ENCODE measurements at regions not wholly inside any gene's neighbourhood (a gene's known extent, or its start where the extent isn't known, plus 50 kb on each side); places are given as distances from the start of the nearest gene placed in this dataset.
"Not testable (repeated sequence)": the region's sequence is repeated elsewhere in the genome, so short reads cannot be mapped to it uniquely, and the experiment has no call there.

GRCh38 chr11:116044520-116044919, 540.3 kb upstream of the CADM1 start:
- no peaks in the 10 kb centered on the region for H3K36me3 ChIP-seq
- TF ChIP-seq, protein P1, sequence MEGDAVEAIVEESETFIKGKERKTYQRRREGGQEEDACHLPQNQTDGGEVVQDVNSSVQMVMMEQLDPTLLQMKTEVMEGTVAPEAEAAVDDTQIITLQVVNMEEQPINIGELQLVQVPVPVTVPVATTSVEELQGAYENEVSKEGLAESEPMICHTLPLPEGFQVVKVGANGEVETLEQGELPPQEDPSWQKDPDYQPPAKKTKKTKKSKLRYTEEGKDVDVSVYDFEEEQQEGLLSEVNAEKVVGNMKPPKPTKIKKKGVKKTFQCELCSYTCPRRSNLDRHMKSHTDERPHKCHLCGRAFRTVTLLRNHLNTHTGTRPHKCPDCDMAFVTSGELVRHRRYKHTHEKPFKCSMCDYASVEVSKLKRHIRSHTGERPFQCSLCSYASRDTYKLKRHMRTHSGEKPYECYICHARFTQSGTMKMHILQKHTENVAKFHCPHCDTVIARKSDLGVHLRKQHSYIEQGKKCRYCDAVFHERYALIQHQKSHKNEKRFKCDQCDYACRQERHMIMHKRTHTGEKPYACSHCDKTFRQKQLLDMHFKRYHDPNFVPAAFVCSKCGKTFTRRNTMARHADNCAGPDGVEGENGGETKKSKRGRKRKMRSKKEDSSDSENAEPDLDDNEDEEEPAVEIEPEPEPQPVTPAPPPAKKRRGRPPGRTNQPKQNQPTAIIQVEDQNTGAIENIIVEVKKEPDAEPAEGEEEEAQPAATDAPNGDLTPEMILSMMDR (IDR thresholded peaks at IDR 0.05): no peak
- TF ChIP-seq POLR2A (IDR thresholded peaks at IDR 0.05) (no peak), POLR2AphosphoS5 (IDR thresholded peaks at IDR 0.05) (no peak)
- H3K27me3 ChIP-seq (replicated peaks; ENCODE audit: insufficient read depth): no peaks in the 10 kb centered on the region
- no peak overlapping the region for H3K27ac ChIP-seq
- intact Hi-C loops (cut with DNase I): no loop called here
- H3K4me1 ChIP-seq (replicated peaks): no peaks in the 10 kb centered on the region
- no peak overlapping the region for H3K4me3 ChIP-seq
- 64% methylated on average over 4 of the region's 4 CpGs for WGBS
- H3K9me3 ChIP-seq: no peaks in the 10 kb centered on the region
- DNase-seq (ENCODE audit: low spot score): no peak

DNA sequence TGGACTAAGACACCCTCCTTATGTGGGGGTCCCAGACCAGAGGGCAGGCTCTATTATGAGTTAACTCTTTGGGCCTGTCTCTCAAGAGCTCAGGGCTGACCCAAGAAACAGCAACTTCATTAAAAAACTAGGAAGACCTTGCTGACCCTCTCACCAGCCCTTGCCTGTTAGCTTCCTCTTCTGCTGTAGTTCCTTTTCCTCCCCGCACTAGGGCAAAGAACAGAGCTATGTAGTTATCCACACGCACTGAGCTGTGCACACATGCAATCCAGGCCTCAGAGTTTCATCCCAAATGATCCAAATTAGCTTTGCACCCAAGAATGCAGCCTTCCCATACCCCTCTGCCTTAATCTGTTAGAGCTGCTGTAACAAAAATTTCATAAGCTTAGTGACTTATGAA, 539.6 kb upstream of the CADM1 start:
- intact Hi-C loops (cut with DNase I): no loop called here
- Histone ChIP-seq H3K9me3 (no peaks in the 10 kb centered on the region), H3K27me3 (replicated peaks; ENCODE audit: insufficient read depth) (no peaks in the 10 kb centered on the region), H3K4me3 (no peak overlapping the region), H3K4me1 (replicated peaks) (no peaks in the 10 kb centered on the region), H3K27ac (no peak overlapping the region), H3K36me3 (no peaks in the 10 kb centered on the region)
- DNase-seq (ENCODE audit: low spot score): no peak
- TF ChIP-seq POLR2A (IDR thresholded peaks at IDR 0.05): no peak
- TF ChIP-seq, protein P1 (IDR thresholded peaks at IDR 0.05): no peak
- 82% methylated on average over 2 of the region's 2 CpGs for WGBS

DNA sequence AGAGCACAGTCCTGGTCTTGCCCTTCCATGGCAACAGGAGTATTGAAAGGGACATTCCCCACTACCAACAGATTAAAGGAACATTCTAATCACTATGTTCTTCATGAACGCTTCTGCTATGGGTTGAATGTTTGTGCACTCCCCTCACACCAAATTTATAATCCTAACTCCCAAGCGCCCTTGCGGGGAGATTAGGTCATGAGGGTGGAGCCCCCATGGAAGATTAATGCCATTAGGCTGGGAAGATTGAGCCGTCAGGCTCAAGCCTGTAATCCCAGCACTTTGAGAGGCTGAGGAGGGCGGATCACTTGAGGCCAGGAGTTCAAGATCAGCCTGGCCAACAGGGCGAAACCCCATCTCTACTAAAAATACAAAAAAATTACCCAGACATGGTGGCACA, 538.8 kb upstream of the CADM1 start:
- H3K4me3 ChIP-seq; intact Hi-C loops (cut with DNase I); H3K36me3 ChIP-seq; DNase-seq (ENCODE audit: low spot score); H3K9me3 ChIP-seq; H3K4me1 ChIP-seq (replicated peaks); H3K27me3 ChIP-seq (replicated peaks; ENCODE audit: insufficient read depth); H3K27ac ChIP-seq: not testable (repeated sequence)
- WGBS: 95% methylated on average over 6 of the region's 6 CpGs

DNA sequence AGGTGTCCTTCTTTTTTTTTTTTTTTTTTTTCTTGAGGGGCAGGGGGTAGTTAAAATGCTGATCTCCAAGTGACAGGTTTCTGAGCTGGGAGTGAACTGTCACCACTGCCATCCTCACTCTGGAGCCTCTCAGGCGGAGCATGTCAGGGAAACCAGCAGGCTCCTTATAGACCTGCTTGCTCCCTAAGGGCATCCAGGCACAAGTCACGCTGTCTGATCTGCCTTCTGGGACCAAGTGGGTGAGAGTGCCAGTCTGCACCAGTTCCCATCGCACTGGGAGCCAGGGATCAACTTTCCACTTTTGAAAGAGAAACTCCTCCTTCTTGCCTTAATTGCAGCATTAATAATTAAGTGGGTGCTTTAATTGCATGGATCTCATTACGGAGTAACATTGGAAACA, 537.9 kb upstream of the CADM1 start:
- Histone ChIP-seq H3K4me3 (no peak overlapping the region), H3K36me3 (no peaks in the 10 kb centered on the region), H3K27me3 (replicated peaks; ENCODE audit: insufficient read depth) (no peaks in the 10 kb centered on the region), H3K27ac (no peak overlapping the region), H3K4me1 (replicated peaks) (no peaks in the 10 kb centered on the region), H3K9me3 (no peaks in the 10 kb centered on the region)
- DNase-seq (ENCODE audit: low spot score): no peak
- intact Hi-C loops (cut with DNase I): no loop called here
- 94% methylated on average over 4 of the region's 4 CpGs for WGBS
- no peak for TF ChIP-seq POLR2A (IDR thresholded peaks at IDR 0.05)
- TF ChIP-seq, protein P1 (IDR thresholded peaks at IDR 0.05): no peak
- no peak for TF ChIP-seq POLR2AphosphoS5 (IDR thresholded peaks at IDR 0.05)

GRCh38 chr11:116037861-116038260, 533.6 kb upstream of the CADM1 start:
- TF ChIP-seq, protein P1 (IDR thresholded peaks at IDR 0.05): no peak
- TF ChIP-seq POLR2A (IDR thresholded peaks at IDR 0.05) (no peak), POLR2AphosphoS5 (IDR thresholded peaks at IDR 0.05) (no peak)
- WGBS: 43% methylated on average over 2 of the region's 2 CpGs
- Histone ChIP-seq H3K4me3 (no peak overlapping the region), H3K9me3 (no peaks in the 10 kb centered on the region), H3K27me3 (replicated peaks; ENCODE audit: insufficient read depth) (no peaks in the 10 kb centered on the region), H3K27ac (no peak overlapping the region), H3K36me3 (no peaks in the 10 kb centered on the region), H3K4me1 (replicated peaks) (no peaks in the 10 kb centered on the region)
- DNase-seq (ENCODE audit: low spot score): no peak
- intact Hi-C loops (cut with DNase I): no loop called here

Data from prostate gland (tissue), 2 donors.